ENCODE measurements at regions not wholly inside any gene's neighbourhood (a gene's known extent, or its start where the extent isn't known, plus 50 kb on each side); places are given as distances from the start of the nearest gene placed in this dataset.

GRCh38 chr5:170451747-170452365, 52.0 kb upstream of the KCNIP1 start:
- Histone ChIP-seq H3K36me3 (ENCODE audit: control insufficient read depth, insufficient read depth, low read length) (no peaks in the 10 kb centered on the region), H3K27me3 (ENCODE audit: control insufficient read depth, insufficient read depth, low read length) (no peaks in the 10 kb centered on the region; the same call in none of the 2 replicates), H3K4me3 (ENCODE audit: low read depth, low read length) (no peak overlapping the region)
- POLR2A ChIA-PET: no interaction called here
- CTCF ChIA-PET: interaction anchor here (1.7 kb wide), 1 partner anchor 180 kb away, joined by 4 read pairs; no protein-coding TSS in a partner anchor
- TF ChIP-seq, protein P1, sequence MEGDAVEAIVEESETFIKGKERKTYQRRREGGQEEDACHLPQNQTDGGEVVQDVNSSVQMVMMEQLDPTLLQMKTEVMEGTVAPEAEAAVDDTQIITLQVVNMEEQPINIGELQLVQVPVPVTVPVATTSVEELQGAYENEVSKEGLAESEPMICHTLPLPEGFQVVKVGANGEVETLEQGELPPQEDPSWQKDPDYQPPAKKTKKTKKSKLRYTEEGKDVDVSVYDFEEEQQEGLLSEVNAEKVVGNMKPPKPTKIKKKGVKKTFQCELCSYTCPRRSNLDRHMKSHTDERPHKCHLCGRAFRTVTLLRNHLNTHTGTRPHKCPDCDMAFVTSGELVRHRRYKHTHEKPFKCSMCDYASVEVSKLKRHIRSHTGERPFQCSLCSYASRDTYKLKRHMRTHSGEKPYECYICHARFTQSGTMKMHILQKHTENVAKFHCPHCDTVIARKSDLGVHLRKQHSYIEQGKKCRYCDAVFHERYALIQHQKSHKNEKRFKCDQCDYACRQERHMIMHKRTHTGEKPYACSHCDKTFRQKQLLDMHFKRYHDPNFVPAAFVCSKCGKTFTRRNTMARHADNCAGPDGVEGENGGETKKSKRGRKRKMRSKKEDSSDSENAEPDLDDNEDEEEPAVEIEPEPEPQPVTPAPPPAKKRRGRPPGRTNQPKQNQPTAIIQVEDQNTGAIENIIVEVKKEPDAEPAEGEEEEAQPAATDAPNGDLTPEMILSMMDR (IDR thresholded peaks at IDR 0.05; ENCODE audit: insufficient read depth, low read depth, low read length): no peak
- DNase-seq (ENCODE audit: low read depth): no peak

DNA sequence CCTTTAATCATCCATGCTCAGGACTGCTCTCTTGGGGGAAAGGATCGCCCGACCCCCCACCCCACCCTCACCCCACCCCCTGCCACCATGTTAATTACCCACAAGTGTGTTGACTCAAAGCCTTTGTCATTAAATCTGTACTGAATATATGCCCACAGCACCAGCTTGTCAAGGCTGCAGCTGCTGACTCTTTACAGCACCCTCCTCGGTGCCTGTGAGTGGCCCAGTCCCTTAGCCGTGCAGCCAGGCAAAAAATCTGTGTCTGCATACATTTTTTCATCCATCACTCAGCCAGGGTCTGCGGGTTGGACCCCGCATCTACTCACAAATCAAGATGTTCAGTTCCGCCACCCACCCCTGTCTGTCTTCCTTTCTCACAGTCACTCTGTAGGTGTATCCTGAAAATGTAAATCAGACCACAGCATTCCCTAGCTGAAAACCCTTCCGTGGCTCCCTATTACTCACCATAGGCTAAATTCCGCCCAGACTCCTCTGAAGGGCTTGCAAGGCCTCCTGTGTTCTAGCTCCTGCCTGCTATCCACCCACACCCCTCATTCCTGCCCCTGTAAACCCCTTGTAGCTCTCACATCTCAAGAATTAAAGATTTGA, 53.7 kb upstream of the KCNIP1 start:
- CTCF ChIA-PET: interaction anchor here (1.0 to 1.7 kb wide), 3 partner anchors 12 to 182 kb away, joined by 3 to 5 read pairs (median 4); no protein-coding TSS in a partner anchor
- no peak for DNase-seq (ENCODE audit: low read depth)
- Histone ChIP-seq H3K4me3 (ENCODE audit: low read depth, low read length) (no peak overlapping the region), H3K36me3 (ENCODE audit: control insufficient read depth, insufficient read depth, low read length) (no peaks in the 10 kb centered on the region), H3K27me3 (ENCODE audit: control insufficient read depth, insufficient read depth, low read length) (no peaks in the 10 kb centered on the region; the same call in none of the 2 replicates)
- POLR2A ChIA-PET: no interaction called here
- TF ChIP-seq, protein P1 (IDR thresholded peaks at IDR 0.05; ENCODE audit: insufficient read depth, low read depth, low read length): no peak

- Histone ChIP-seq H3K36me3 (ENCODE audit: control insufficient read depth, insufficient read depth, low read length) (no peaks in the 10 kb centered on the region), H3K4me3 (ENCODE audit: low read depth, low read length) (no peak overlapping the region), H3K27me3 (ENCODE audit: control insufficient read depth, insufficient read depth, low read length) (no peaks in the 10 kb centered on the region; the same call in none of the 2 replicates)
- DNase-seq (ENCODE audit: low read depth): no peak
- CTCF ChIA-PET: interaction anchor here (1.7 kb wide), 1 partner anchor 15 kb away, joined by 5 read pairs; no protein-coding TSS in a partner anchor
- TF ChIP-seq, protein P1 (IDR thresholded peaks at IDR 0.05; ENCODE audit: insufficient read depth, low read depth, low read length): no peak
- POLR2A ChIA-PET: no interaction called here
Measured at GRCh38 chr5:170449232-170449631, 54.6 kb upstream of the KCNIP1 start.

- Histone ChIP-seq H3K27me3 (ENCODE audit: control insufficient read depth, insufficient read depth, low read length) (no peaks in the 10 kb centered on the region; the same call in 1 of the 2 replicates), H3K36me3 (ENCODE audit: control insufficient read depth, insufficient read depth, low read length) (no peaks in the 10 kb centered on the region), H3K4me3 (ENCODE audit: low read depth, low read length) (no peak overlapping the region)
- no peak for DNase-seq (ENCODE audit: low read depth)
- TF ChIP-seq, protein P1 (IDR thresholded peaks at IDR 0.05; ENCODE audit: insufficient read depth, low read depth, low read length): no peak
- POLR2A ChIA-PET: no interaction called here
- CTCF ChIA-PET: no interaction called here
Measured at GRCh38 chr5:170448221-170448620, 55.6 kb upstream of the KCNIP1 start.

DNA sequence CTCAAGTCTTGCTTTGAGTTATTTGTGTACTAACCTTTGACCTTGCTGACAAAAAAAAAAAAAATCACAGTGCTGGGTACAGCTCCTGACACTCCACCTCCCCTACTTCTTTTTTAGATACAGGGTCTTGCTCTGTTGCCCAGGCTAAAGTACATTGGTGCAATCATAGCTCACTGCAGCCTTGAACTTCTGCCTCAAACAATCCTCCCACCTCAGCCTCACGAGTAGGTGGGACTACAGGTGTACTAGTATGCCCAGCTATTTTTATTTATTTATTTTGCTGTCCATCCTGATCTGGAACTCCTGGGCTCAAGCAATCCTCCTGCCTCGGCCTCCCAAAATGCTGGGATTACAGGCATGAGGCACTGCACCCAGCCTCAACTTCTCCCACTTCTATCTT, 57.2 kb upstream of the KCNMB1 start:
- CTCF ChIA-PET: interaction anchor here (1.1 to 1.5 kb wide), 3 partner anchors 11 to 191 kb away, joined by 3 to 4 read pairs (median 4); no protein-coding TSS in a partner anchor

More for the DNA sequence above, 57.2 kb upstream of the KCNMB1 start:
- Histone ChIP-seq H3K4me3 (ENCODE audit: low read depth, low read length) (no peak overlapping the region), H3K27me3 (ENCODE audit: control insufficient read depth, insufficient read depth, low read length) (no peaks in the 10 kb centered on the region), H3K36me3 (ENCODE audit: control insufficient read depth, insufficient read depth, low read length) (no peaks in the 10 kb centered on the region)
- TF ChIP-seq, protein P1 (IDR thresholded peaks at IDR 0.05; ENCODE audit: insufficient read depth, low read depth, low read length): no peak
- POLR2A ChIA-PET: no interaction called here
- DNase-seq (ENCODE audit: low read depth): no peak
